ENCODE measurements at regions not wholly inside any gene's neighbourhood (a gene's known extent, or its start where the extent isn't known, plus 50 kb on each side); places are given as distances from the start of the nearest gene placed in this dataset.

DNA sequence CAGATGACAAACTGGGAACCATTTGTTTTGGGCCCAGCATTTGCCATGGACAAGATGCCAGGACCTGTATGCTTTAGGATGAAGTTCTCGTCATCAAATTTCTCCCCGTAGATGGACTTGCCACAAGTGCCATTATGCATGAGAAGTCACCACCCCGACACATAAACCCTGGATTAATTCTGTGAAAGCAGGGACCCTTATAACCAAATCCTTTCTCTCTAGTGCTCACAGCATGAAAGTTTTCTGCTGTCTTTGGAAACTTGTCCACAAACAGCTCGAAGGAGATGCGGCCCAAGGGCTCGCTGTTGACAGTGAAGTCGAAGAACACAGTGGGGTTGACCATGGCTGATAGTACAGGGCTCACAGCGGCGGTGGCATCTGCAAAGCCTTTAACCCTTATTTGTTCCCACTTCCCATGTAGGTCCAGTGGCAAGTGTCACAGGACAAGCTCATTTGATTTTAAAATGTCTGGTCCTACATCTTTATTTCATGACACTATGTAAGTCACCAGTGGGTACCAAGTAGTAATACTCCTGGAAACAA lies 75.2 kb upstream of the MIR17HG start:
- TF ChIP-seq, protein P1, sequence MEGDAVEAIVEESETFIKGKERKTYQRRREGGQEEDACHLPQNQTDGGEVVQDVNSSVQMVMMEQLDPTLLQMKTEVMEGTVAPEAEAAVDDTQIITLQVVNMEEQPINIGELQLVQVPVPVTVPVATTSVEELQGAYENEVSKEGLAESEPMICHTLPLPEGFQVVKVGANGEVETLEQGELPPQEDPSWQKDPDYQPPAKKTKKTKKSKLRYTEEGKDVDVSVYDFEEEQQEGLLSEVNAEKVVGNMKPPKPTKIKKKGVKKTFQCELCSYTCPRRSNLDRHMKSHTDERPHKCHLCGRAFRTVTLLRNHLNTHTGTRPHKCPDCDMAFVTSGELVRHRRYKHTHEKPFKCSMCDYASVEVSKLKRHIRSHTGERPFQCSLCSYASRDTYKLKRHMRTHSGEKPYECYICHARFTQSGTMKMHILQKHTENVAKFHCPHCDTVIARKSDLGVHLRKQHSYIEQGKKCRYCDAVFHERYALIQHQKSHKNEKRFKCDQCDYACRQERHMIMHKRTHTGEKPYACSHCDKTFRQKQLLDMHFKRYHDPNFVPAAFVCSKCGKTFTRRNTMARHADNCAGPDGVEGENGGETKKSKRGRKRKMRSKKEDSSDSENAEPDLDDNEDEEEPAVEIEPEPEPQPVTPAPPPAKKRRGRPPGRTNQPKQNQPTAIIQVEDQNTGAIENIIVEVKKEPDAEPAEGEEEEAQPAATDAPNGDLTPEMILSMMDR (IDR thresholded peaks at IDR 0.05) = no peak
- no peak for TF ChIP-seq POLR2A (IDR thresholded peaks at IDR 0.05)

Data from thyroid gland (tissue), 4 donors.